ENCODE measurements at regions not wholly inside any gene's neighbourhood (a gene's known extent, or its start where the extent isn't known, plus 50 kb on each side); places are given as distances from the start of the nearest gene placed in this dataset.

GRCh38 chr2:8346208-8346607 lies 335.6 kb upstream of the ID2 start:
- TF ChIP-seq CTCF (IDR thresholded peaks at IDR 0.05) (no peak), EP300 (IDR thresholded peaks at IDR 0.05) (no peak)
